Activated naive CD4-positive, alpha-beta T cell treated with anti-CD3 and anti-CD28 coated beads, Interleukin-2, amount 10 ng/mL, durations not matched to agents 7 days and 5 days (primary cell): ENCODE measurements at regions not wholly inside any gene's neighbourhood (a gene's known extent, or its start where the extent isn't known, plus 50 kb on each side); places are given as distances from the start of the nearest gene placed in this dataset.
"Not testable (repeated sequence)": the region's sequence is repeated elsewhere in the genome, so short reads cannot be mapped to it uniquely, and the experiment has no call there.

Experiments
- CTCF ChIA-PET: fragments of 350-600 bp; sonication (Branson Sonifier 250); formaldehyde crosslinking; loops from one replicate; lab custom pipeline; 2021; ENCODE audit warnings: antibody characterized with exemption; lab: Charles Lee
- DNase-seq: peaks from one replicate; pipeline ENCODE4 v3.0.0-alpha.2; 2020
- H3K27ac Mint-ChIP-seq: one replicate; pipeline ENCODE4 v1.8.0; 2021; ENCODE audit warnings: mild to moderate bottlenecking, moderate library complexity, mixed read lengths
- H3K27me3 Mint-ChIP-seq: one replicate; pipeline ENCODE4 v1.8.0; 2021; ENCODE audit warnings: mild to moderate bottlenecking, mixed read lengths
- H3K36me3 Mint-ChIP-seq: one replicate; pipeline ENCODE4 v1.8.0; 2021; ENCODE audit warnings: mixed read lengths
- H3K4me1 Mint-ChIP-seq: one replicate; pipeline ENCODE4 v1.8.0; 2021; ENCODE audit warnings: mixed read lengths
- H3K4me3 Mint-ChIP-seq: one replicate; pipeline ENCODE4 v1.8.0; 2021; ENCODE audit warnings: mild to moderate bottlenecking, moderate library complexity, mixed read lengths
- H3K9me3 Mint-ChIP-seq: one replicate; pipeline ENCODE4 v1.8.0; 2021; ENCODE audit warnings: mixed read lengths

DNA sequence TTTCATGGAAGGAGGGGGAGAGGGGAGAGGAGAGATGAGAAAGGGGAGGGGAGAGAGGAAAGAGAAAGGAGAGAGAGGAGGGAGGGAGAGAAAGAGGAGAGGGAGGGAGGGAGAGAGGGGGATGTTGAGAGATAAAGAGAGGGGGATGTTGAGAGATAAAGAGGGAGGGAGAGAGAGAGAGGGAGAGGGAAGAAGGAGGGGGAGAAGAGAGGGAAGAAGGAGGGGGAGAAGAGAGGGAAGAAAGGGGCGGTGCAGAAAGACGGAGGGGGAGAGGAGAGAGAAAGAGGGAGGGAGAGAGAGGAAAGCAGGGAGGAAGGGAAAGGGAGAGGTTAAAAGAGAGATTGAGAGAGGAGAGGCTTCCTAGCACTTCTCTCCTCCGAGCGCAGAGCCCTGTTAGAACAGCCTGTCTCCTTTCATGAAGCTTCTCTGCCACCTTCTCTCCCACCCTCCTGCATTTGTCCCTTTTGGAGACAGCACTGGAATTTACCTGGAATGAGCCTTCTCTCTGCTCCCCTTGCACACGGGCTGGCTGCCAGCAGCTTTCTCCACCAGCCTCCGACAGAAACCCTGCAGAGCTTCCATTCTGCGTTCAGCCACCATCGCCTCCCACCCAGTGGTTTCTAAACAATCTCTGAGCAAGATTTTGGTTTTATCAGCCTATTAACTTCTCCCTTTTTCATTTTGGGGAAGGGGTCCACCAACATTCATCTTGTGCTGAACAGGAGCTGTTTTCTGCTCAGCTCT, 74.0 kb upstream of the CARD11 start:
- Mint-ChIP-seq H3K4me1 (peaks cover 86% of the 10 kb centered on the region), H3K36me3 (peaks cover 47% of the 10 kb centered on the region), H3K4me3 (peak overlapping the region; percentile 70), H3K9me3 (peaks cover 44% of the 10 kb centered on the region), H3K27me3 (peaks cover 13% of the 10 kb centered on the region), H3K27ac (peak overlapping the region; percentile 89)
- peak; percentile 57 for DNase-seq
- CTCF ChIA-PET, result interaction anchor here (0.7 to 7.3 kb wide), 5 partner anchors 18 to 52 kb away, joined by 3 to 39 read pairs (median 5); no protein-coding TSS in a partner anchor

GRCh38 chr7:3119352-3119927, 75.8 kb upstream of the CARD11 start:
- Mint-ChIP-seq H3K9me3 (peaks cover 37% of the 10 kb centered on the region), H3K36me3 (peaks cover 37% of the 10 kb centered on the region), H3K27me3 (peaks cover 16% of the 10 kb centered on the region), H3K4me1 (peaks cover 70% of the 10 kb centered on the region)
- H3K27ac Mint-ChIP-seq, DNase-seq, H3K4me3 Mint-ChIP-seq: not testable (repeated sequence)
- CTCF ChIA-PET, result interaction anchor here (1.0 to 7.3 kb wide), 3 partner anchors 28 to 54 kb away, joined by 3 to 39 read pairs (median 4); no protein-coding TSS in a partner anchor

GRCh38 chr7:3119963-3120362, 76.3 kb upstream of the CARD11 start:
- peaks cover 64% of the 10 kb centered on the region for H3K4me1 Mint-ChIP-seq
- H3K4me3 Mint-ChIP-seq, result no peak overlapping the region
- peaks cover 32% of the 10 kb centered on the region for H3K36me3 Mint-ChIP-seq
- CTCF ChIA-PET, result interaction anchor here (0.7 to 7.3 kb wide), 2 partner anchors 54 to 255 kb away, joined by 3 to 39 read pairs; no protein-coding TSS in a partner anchor
- peaks cover 18% of the 10 kb centered on the region for H3K27me3 Mint-ChIP-seq
- peak overlapping the region; percentile 89 for H3K27ac Mint-ChIP-seq
- H3K9me3 Mint-ChIP-seq, result peaks cover 32% of the 10 kb centered on the region
- DNase-seq, result no peak

DNA sequence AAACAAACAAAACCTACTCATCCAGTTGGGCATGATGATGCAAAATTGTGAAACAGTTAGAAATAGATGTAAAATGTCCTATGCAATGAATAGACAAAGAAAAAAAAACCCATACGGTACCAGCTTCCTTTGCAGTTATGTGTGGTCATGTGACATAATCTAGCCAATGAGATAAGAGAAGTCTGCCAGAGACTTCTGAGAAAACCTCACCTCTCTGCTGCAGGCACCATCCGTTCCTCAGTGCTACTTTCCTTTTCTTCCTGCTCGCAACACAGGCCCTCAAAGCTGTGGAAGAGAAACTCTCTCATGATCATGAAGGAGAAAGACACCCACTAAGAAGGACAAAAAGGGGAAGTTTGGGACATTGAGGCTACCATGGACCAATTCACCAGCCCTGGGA, 76.8 kb upstream of the CARD11 start:
- H3K4me1 Mint-ChIP-seq, result peaks cover 59% of the 10 kb centered on the region
- H3K36me3 Mint-ChIP-seq, result peaks cover 27% of the 10 kb centered on the region
- CTCF ChIA-PET, result interaction anchor here (0.7 to 7.3 kb wide), 2 partner anchors 55 to 255 kb away, joined by 3 to 39 read pairs; no protein-coding TSS in a partner anchor
- H3K4me3 Mint-ChIP-seq, result peak overlapping the region; percentile 27
- H3K27ac Mint-ChIP-seq, result peak overlapping the region; percentile 89
- H3K27me3 Mint-ChIP-seq, result peaks cover 18% of the 10 kb centered on the region
- peak; percentile 68 for DNase-seq
- H3K9me3 Mint-ChIP-seq, result peaks cover 27% of the 10 kb centered on the region

DNA sequence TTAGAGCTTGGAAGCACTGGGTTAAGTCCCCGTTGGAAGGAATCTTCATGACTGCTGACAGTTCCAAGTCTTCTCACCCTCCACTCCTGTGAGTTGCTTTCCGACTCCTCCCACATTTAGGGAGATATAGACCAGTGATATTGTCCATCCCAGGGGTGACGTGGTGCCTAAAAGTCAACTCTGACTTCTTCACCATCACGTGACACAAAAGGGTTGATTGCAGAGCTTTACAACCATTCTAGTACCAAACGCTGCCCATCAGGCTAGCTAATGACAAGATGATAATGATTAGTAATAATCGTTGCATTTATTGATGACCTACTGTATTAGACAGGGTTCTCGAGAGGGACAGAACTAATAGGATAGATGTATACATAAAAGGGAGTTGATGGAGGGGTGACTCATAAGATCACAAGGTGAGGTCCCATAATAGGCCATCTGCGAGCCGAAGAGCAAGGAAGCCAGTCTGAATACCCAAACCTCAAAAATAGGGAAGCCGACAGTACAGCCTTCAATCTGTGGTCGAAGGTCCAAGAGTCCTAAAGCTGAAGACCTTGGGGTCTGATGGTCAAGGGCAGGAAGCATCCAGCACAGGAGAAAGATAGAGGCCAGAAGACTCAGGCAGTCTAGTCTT, 85.3 kb upstream of the CARD11 start:
- DNase-seq, result no peak
- H3K4me1 Mint-ChIP-seq, result no peaks in the 10 kb centered on the region
- no peak overlapping the region for H3K27ac Mint-ChIP-seq
- H3K9me3 Mint-ChIP-seq, result peaks cover 15% of the 10 kb centered on the region
- peaks cover 4% of the 10 kb centered on the region for H3K36me3 Mint-ChIP-seq
- CTCF ChIA-PET, result interaction anchor here (1.1 kb wide), 1 partner anchor 39 kb away, joined by 3 read pairs; no protein-coding TSS in a partner anchor
- H3K27me3 Mint-ChIP-seq, result peaks cover 25% of the 10 kb centered on the region
- no peak overlapping the region for H3K4me3 Mint-ChIP-seq

- Mint-ChIP-seq H3K27ac (no peak overlapping the region), H3K27me3 (peaks cover 21% of the 10 kb centered on the region)
- CTCF ChIA-PET, result no interaction called here
These were observed 90.2 kb upstream of the CARD11 start for GRCh38 chr7:3133811-3134385.

DNA sequence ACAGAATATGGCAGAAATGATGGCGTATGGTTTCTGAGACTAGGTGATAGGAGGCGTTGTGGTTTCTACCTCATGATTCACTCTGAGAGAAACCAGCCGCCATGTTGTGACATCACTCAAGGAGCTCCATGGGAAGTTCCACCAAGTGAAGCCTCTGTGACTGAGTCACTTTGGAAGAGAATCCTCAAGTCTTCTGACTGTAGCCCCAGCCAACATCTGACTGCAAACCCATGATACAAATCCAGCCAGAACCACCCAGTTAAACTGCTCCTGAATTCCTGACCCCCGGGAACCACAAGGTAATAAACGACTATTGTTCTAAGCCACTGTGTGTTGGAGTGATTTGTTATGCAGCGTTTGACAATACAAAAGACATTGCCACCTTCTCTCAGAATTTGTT, 91.1 kb upstream of the CARD11 start:
- CTCF ChIA-PET, result interaction anchor here (2.0 kb wide), 1 partner anchor 70 kb away, joined by 4 read pairs; no protein-coding TSS in a partner anchor
- Mint-ChIP-seq H3K9me3 (peaks cover 11% of the 10 kb centered on the region), H3K4me1 (no peaks in the 10 kb centered on the region), H3K27me3 (peaks cover 12% of the 10 kb centered on the region), H3K36me3 (peaks cover 1% of the 10 kb centered on the region), H3K4me3 (no peak overlapping the region), H3K27ac (no peak overlapping the region)
- no peak for DNase-seq

More at GRCh38 chr7:3133811-3134385, 90.2 kb upstream of the CARD11 start:
- H3K9me3 Mint-ChIP-seq, result peaks cover 13% of the 10 kb centered on the region
- H3K4me3 Mint-ChIP-seq, result no peak overlapping the region
- H3K4me1 Mint-ChIP-seq, result no peaks in the 10 kb centered on the region
- H3K36me3 Mint-ChIP-seq, result peaks cover 1% of the 10 kb centered on the region
- no peak for DNase-seq

- Mint-ChIP-seq H3K4me1 (no peaks in the 10 kb centered on the region), H3K36me3 (peaks cover 1% of the 10 kb centered on the region), H3K27ac (no peak overlapping the region), H3K9me3 (peaks cover 6% of the 10 kb centered on the region), H3K4me3 (no peak overlapping the region), H3K27me3 (peaks cover 11% of the 10 kb centered on the region)
- no peak for DNase-seq
- CTCF ChIA-PET, result interaction anchor here (2.0 kb wide), 1 partner anchor 71 kb away, joined by 4 read pairs; no protein-coding TSS in a partner anchor
These were observed 92.0 kb upstream of the CARD11 start for GRCh38 chr7:3135626-3136025.

- Mint-ChIP-seq H3K27me3 (peaks cover 14% of the 10 kb centered on the region), H3K4me3 (no peak overlapping the region), H3K9me3 (no peaks in the 10 kb centered on the region), H3K27ac (no peak overlapping the region), H3K4me1 (no peaks in the 10 kb centered on the region), H3K36me3 (no peaks in the 10 kb centered on the region)
- DNase-seq, result no peak
- CTCF ChIA-PET, result no interaction called here
These were observed 94.5 kb upstream of the CARD11 start for GRCh38 chr7:3138206-3138605.

GRCh38 chr7:3138997-3139396, 95.3 kb upstream of the CARD11 start:
- H3K36me3 Mint-ChIP-seq, result no peaks in the 10 kb centered on the region
- H3K27me3 Mint-ChIP-seq, result peaks cover 18% of the 10 kb centered on the region
- H3K4me1 Mint-ChIP-seq, result no peaks in the 10 kb centered on the region
- CTCF ChIA-PET, result no interaction called here
- no peak for DNase-seq
- H3K9me3 Mint-ChIP-seq, result no peaks in the 10 kb centered on the region
- H3K4me3 Mint-ChIP-seq, result no peak overlapping the region
- H3K27ac Mint-ChIP-seq, result no peak overlapping the region

DNA sequence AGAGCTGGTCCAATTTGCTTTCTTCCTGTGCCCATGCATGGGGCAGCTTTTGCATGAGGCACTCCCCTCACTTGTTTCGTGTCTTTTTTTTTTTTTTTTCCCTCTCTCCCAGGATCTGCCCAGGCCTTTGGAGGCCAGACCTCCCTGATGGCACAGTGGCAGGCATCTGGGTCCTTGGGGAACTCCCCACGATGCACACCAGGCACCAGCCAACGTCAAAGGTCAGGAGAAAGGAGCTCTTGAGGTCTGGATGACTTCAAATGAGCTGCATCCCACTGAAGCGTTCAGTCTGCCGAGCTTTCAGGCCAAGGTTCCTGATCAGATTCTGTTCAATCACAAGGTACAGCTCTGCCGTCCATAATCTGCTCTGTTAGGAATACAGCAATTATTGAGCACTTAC, 97.2 kb upstream of the CARD11 start:
- no peak for DNase-seq
- Mint-ChIP-seq H3K4me3 (no peak overlapping the region), H3K27ac (no peak overlapping the region), H3K4me1 (no peaks in the 10 kb centered on the region), H3K27me3 (peaks cover 22% of the 10 kb centered on the region), H3K9me3 (no peaks in the 10 kb centered on the region), H3K36me3 (no peaks in the 10 kb centered on the region)
- CTCF ChIA-PET, result interaction anchor here (0.7 kb wide), 2 partner anchors 16 to 72 kb away, joined by 3 read pairs; no protein-coding TSS in a partner anchor

DNA sequence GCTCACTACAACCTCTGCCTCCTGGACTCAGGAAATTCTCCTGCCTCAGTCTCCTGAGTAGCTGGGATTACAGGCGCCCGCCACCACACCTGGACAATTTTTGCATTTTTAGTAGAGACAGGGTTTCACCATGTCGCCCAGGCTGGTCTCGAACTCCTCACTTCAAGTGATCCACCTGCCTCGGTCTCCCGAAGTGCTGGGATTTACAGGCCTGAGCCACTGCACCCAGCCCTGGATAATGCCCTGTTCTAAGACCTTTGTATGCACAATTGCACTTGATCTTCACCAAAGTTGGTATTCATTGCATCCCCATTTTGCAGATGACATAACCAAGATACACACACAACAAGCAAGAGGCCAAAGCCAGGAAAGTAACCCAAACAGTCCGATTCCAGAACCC, 97.7 kb upstream of the CARD11 start:
- CTCF ChIA-PET, result interaction anchor here (0.7 to 1.0 kb wide), 2 partner anchors 13 to 72 kb away, joined by 3 read pairs; no protein-coding TSS in a partner anchor
- no peak for DNase-seq
- no peaks in the 10 kb centered on the region for H3K9me3 Mint-ChIP-seq
- H3K4me1 Mint-ChIP-seq, result no peaks in the 10 kb centered on the region
- H3K27me3 Mint-ChIP-seq, result peaks cover 22% of the 10 kb centered on the region
- no peak overlapping the region for H3K27ac Mint-ChIP-seq
- H3K36me3 Mint-ChIP-seq, result no peaks in the 10 kb centered on the region
- H3K4me3 Mint-ChIP-seq, result no peak overlapping the region

DNA sequence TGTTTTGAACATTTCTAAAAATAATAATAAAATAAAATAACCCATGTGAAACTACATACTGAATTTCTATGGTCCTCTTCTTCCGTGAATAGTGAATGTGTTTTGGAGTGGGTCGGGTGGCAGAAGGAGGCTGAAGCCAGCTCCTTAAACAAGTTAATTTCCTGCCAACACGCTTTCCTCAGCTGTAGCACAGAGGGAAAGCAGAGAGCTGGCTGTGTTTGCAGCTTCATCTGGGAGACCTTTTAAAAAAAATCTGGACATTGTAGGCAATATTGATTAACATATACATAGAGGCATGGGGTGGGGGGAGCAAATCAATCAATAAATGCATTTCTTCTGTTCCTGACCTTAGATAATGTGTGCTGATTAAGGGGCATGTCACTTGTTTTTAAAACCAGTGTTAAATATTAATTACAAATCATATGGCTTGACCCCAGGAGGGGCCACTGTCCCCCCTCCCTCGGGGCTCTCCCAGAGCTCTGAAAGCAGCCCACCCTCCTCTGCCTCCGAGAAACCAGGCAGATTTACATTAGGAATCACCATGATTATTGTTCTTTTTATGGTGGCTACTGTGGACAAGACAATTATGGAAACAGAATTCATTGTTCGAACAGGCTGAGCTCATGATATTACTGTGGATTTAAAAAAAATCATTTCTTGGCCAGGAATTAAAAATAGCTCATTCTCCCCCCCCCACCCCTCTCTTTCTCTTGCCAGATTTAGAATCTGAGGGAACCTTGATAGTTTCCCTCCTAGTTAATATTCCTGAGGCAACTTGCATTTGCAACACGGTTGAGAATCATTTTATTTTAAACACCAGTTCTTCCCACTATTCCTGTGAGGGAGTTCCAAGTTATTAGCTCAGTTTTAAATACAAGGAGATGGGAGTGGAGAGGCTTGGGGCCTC, 100.5 kb upstream of the CARD11 start:
- H3K27ac Mint-ChIP-seq, result no peak overlapping the region
- no peak overlapping the region for H3K4me3 Mint-ChIP-seq
- peaks cover 6% of the 10 kb centered on the region for H3K4me1 Mint-ChIP-seq
- no peak for DNase-seq
- CTCF ChIA-PET, result no interaction called here
- no peaks in the 10 kb centered on the region for H3K9me3 Mint-ChIP-seq
- no peaks in the 10 kb centered on the region for H3K36me3 Mint-ChIP-seq
- peaks cover 15% of the 10 kb centered on the region for H3K27me3 Mint-ChIP-seq
